ENCODE measurements at regions not wholly inside any gene's neighbourhood (a gene's known extent, or its start where the extent isn't known, plus 50 kb on each side); places are given as distances from the start of the nearest gene placed in this dataset.

- Histone ChIP-seq H3K9me3 (ENCODE audit: control insufficient read depth, insufficient read depth, low read length) (peaks cover 4% of the 10 kb centered on the region; the same call in 1 of the 2 replicates), H3K36me3 (ENCODE audit: control insufficient read depth, low read length) (no peaks in the 10 kb centered on the region), H4K20me1 (ENCODE audit: control insufficient read depth, insufficient read depth, low read depth, low read length) (no peaks in the 10 kb centered on the region), H3K9me2 (replicated peaks; ENCODE audit: control insufficient read depth, low read length) (no peaks in the 10 kb centered on the region), H3K27ac (ENCODE audit: low read depth, low read length) (no peak overlapping the region), H3K79me2 (ENCODE audit: control insufficient read depth, low read length) (no peaks in the 10 kb centered on the region), H3F3A (ENCODE audit: control insufficient read depth, insufficient read depth) (no peaks in the 10 kb centered on the region), H3K27me3 (ENCODE audit: control insufficient read depth, low read length) (no peaks in the 10 kb centered on the region), H3K4me1 (ENCODE audit: control insufficient read depth, low read length) (no peaks in the 10 kb centered on the region), H3K4me3 (ENCODE audit: low read length) (no peak overlapping the region), H3K4me2 (ENCODE audit: low read length) (no peak overlapping the region)
- TF ChIP-seq EZH2phosphoT487 (IDR thresholded peaks at IDR 0.05; ENCODE audit: borderline replicate concordance, low read length) (no peak), CTCF (IDR thresholded peaks at IDR 0.05; ENCODE audit: low read depth, low read length, poor library complexity, severe bottlenecking) (no peak)
Measured at GRCh38 chr11:98568013-98568412, 452.7 kb upstream of the CNTN5 start.

- Histone ChIP-seq H3K4me2 (ENCODE audit: low read length) (no peak overlapping the region), H3K27me3 (ENCODE audit: control insufficient read depth, low read length) (no peaks in the 10 kb centered on the region), H3K79me2 (ENCODE audit: control insufficient read depth, low read length) (no peaks in the 10 kb centered on the region), H3K9me3 (ENCODE audit: control insufficient read depth, insufficient read depth, low read length) (no peaks in the 10 kb centered on the region), H3F3A (ENCODE audit: control insufficient read depth, insufficient read depth) (no peaks in the 10 kb centered on the region), H3K4me1 (ENCODE audit: control insufficient read depth, low read length) (no peaks in the 10 kb centered on the region), H3K9me2 (replicated peaks; ENCODE audit: control insufficient read depth, low read length) (no peaks in the 10 kb centered on the region), H3K36me3 (ENCODE audit: control insufficient read depth, low read length) (no peaks in the 10 kb centered on the region), H4K20me1 (ENCODE audit: control insufficient read depth, insufficient read depth, low read depth, low read length) (no peaks in the 10 kb centered on the region), H3K4me3 (ENCODE audit: low read length) (no peak overlapping the region), H3K27ac (ENCODE audit: low read depth, low read length) (no peak overlapping the region)
- TF ChIP-seq CTCF (IDR thresholded peaks at IDR 0.05; ENCODE audit: low read depth, low read length, poor library complexity, severe bottlenecking) (no peak), EZH2phosphoT487 (IDR thresholded peaks at IDR 0.05; ENCODE audit: borderline replicate concordance, low read length) (no peak)
Measured at GRCh38 chr11:98572941-98573340, 447.8 kb upstream of the CNTN5 start.

- TF ChIP-seq EZH2phosphoT487 (IDR thresholded peaks at IDR 0.05; ENCODE audit: borderline replicate concordance, low read length) (no peak), CTCF (IDR thresholded peaks at IDR 0.05; ENCODE audit: low read depth, low read length, poor library complexity, severe bottlenecking) (no peak)
- Histone ChIP-seq H4K20me1 (ENCODE audit: control insufficient read depth, insufficient read depth, low read depth, low read length) (no peaks in the 10 kb centered on the region), H3K27ac (ENCODE audit: low read depth, low read length) (no peak overlapping the region)
Measured at GRCh38 chr11:98587884-98588283, 432.9 kb upstream of the CNTN5 start.

GRCh38 chr11:98589967-98590366 lies 430.8 kb upstream of the CNTN5 start:
- H3K4me1 ChIP-seq (ENCODE audit: control insufficient read depth, low read length): no peaks in the 10 kb centered on the region
- H4K20me1 ChIP-seq (ENCODE audit: control insufficient read depth, insufficient read depth, low read depth, low read length): no peaks in the 10 kb centered on the region
- H3F3A ChIP-seq (ENCODE audit: control insufficient read depth, insufficient read depth): no peaks in the 10 kb centered on the region
- H3K27ac ChIP-seq (ENCODE audit: low read depth, low read length): no peak overlapping the region
- H3K36me3 ChIP-seq (ENCODE audit: control insufficient read depth, low read length): no peaks in the 10 kb centered on the region
- no peaks in the 10 kb centered on the region for H3K27me3 ChIP-seq (ENCODE audit: control insufficient read depth, low read length)
- no peak overlapping the region for H3K4me2 ChIP-seq (ENCODE audit: low read length)
- H3K9me3 ChIP-seq (ENCODE audit: control insufficient read depth, insufficient read depth, low read length): no peaks in the 10 kb centered on the region
- no peak overlapping the region for H3K4me3 ChIP-seq (ENCODE audit: low read length)
- TF ChIP-seq EZH2phosphoT487 (IDR thresholded peaks at IDR 0.05; ENCODE audit: borderline replicate concordance, low read length): no peak
- TF ChIP-seq CTCF (IDR thresholded peaks at IDR 0.05; ENCODE audit: low read depth, low read length, poor library complexity, severe bottlenecking): no peak
- H3K79me2 ChIP-seq (ENCODE audit: control insufficient read depth, low read length): no peaks in the 10 kb centered on the region
- no peaks in the 10 kb centered on the region for H3K9me2 ChIP-seq (replicated peaks; ENCODE audit: control insufficient read depth, low read length)

More at GRCh38 chr11:98587884-98588283, 432.9 kb upstream of the CNTN5 start:
- H3K9me3 ChIP-seq (ENCODE audit: control insufficient read depth, insufficient read depth, low read length): peaks cover 3% of the 10 kb centered on the region; the same call in 1 of the 2 replicates
- no peak overlapping the region for H3K4me2 ChIP-seq (ENCODE audit: low read length)
- H3K4me1 ChIP-seq (ENCODE audit: control insufficient read depth, low read length): no peaks in the 10 kb centered on the region
- no peaks in the 10 kb centered on the region for H3K9me2 ChIP-seq (replicated peaks; ENCODE audit: control insufficient read depth, low read length)
- no peaks in the 10 kb centered on the region for H3F3A ChIP-seq (ENCODE audit: control insufficient read depth, insufficient read depth)
- H3K27me3 ChIP-seq (ENCODE audit: control insufficient read depth, low read length): no peaks in the 10 kb centered on the region
- no peaks in the 10 kb centered on the region for H3K79me2 ChIP-seq (ENCODE audit: control insufficient read depth, low read length)
- H3K4me3 ChIP-seq (ENCODE audit: low read length): no peak overlapping the region
- no peaks in the 10 kb centered on the region for H3K36me3 ChIP-seq (ENCODE audit: control insufficient read depth, low read length)
